Osteocyte (in vitro differentiated cells): ENCODE measurements at regions not wholly inside any gene's neighbourhood (a gene's known extent, or its start where the extent isn't known, plus 50 kb on each side); places are given as distances from the start of the nearest gene placed in this dataset.

Experiments
- DNase-seq: peaks from one replicate; pipeline ENCODE4 v3.0.0; 2021; ENCODE audit warnings: mixed read lengths; ENCODE audit not compliant: unreplicated experiment; ENCODE audit errors: extremely low spot score
- H3K27ac Mint-ChIP-seq: one replicate; pipeline ENCODE4 v1.8.0; 2021; ENCODE audit warnings: mild to moderate bottlenecking, mixed read lengths; ENCODE audit not compliant: unreplicated experiment
- H3K27me3 Mint-ChIP-seq: one replicate; pipeline ENCODE4 v1.8.0; 2021; ENCODE audit warnings: mixed read lengths; ENCODE audit not compliant: unreplicated experiment
- H3K36me3 Mint-ChIP-seq: one replicate; pipeline ENCODE4 v1.8.0; 2021; ENCODE audit warnings: mixed read lengths; ENCODE audit not compliant: unreplicated experiment
- H3K4me1 Mint-ChIP-seq: one replicate; pipeline ENCODE4 v1.8.0; 2021; ENCODE audit warnings: mixed read lengths; ENCODE audit not compliant: unreplicated experiment
- H3K4me3 Mint-ChIP-seq: one replicate; pipeline ENCODE4 v1.8.0; 2021; ENCODE audit warnings: mild to moderate bottlenecking, moderate library complexity, mixed read lengths; ENCODE audit not compliant: unreplicated experiment
- H3K9me3 Mint-ChIP-seq: one replicate; pipeline ENCODE4 v1.8.0; 2021; ENCODE audit warnings: mixed read lengths; ENCODE audit not compliant: unreplicated experiment
- TF ChIP-seq, protein P1 (sequence below): fragments of 200-600 bp; sonication (generic); IDR thresholded peaks from 2 replicates; pipeline ENCODE4 v1.5.0; 2021; ENCODE audit warnings: antibody characterized with exemption, mild to moderate bottlenecking, moderate library complexity

DNA sequence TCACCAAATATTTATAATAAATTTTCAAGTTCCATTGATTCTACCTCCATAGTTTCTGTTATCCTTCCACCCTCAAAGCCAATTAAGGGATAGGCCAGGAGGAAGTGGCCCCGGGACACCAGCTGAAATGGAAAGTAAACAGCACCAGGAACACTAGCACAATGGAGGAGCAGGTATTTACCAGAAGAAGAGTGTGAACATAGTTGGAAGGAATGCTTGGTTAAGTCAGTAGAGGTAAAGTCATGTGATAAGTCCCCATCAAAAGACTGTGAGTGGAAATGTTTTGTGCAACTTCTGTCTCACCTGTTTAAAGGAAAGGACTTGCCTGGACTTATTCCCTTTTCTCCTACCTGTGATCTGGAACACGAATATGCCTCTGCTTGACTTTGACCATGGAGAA lies 146.7 kb upstream of the RAI14 start:
- Mint-ChIP-seq H3K27ac (no peak overlapping the region), H3K4me1 (peaks cover 35% of the 10 kb centered on the region), H3K27me3 (no peaks in the 10 kb centered on the region), H3K4me3 (no peak overlapping the region), H3K36me3 (no peaks in the 10 kb centered on the region), H3K9me3 (no peaks in the 10 kb centered on the region)
- no peak for DNase-seq
- TF ChIP-seq, protein P1, sequence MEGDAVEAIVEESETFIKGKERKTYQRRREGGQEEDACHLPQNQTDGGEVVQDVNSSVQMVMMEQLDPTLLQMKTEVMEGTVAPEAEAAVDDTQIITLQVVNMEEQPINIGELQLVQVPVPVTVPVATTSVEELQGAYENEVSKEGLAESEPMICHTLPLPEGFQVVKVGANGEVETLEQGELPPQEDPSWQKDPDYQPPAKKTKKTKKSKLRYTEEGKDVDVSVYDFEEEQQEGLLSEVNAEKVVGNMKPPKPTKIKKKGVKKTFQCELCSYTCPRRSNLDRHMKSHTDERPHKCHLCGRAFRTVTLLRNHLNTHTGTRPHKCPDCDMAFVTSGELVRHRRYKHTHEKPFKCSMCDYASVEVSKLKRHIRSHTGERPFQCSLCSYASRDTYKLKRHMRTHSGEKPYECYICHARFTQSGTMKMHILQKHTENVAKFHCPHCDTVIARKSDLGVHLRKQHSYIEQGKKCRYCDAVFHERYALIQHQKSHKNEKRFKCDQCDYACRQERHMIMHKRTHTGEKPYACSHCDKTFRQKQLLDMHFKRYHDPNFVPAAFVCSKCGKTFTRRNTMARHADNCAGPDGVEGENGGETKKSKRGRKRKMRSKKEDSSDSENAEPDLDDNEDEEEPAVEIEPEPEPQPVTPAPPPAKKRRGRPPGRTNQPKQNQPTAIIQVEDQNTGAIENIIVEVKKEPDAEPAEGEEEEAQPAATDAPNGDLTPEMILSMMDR = no peak

DNA sequence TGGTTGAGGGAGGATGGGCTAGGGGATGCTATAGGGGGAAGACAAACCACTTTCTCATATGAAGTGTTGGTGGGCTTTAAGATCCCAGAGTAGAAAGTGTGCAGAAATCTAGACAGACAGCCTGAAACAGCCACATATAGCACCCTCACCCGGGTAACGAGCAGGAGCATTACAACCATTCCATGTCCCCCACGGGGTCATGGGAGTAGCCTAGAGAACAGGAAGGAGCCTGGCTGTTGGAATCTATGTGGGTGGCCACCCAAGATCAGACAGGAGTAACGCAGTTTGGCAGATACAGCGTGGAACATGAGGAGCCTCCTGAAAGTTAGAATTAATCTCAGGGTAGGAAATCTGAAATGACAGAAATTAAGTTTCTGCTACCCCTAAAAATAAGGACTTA lies 146.1 kb upstream of the RAI14 start:
- TF ChIP-seq, protein P1 = no peak
- no peaks in the 10 kb centered on the region for H3K9me3 Mint-ChIP-seq
- H3K27me3 Mint-ChIP-seq = no peaks in the 10 kb centered on the region
- peaks cover 32% of the 10 kb centered on the region for H3K4me1 Mint-ChIP-seq
- no peak overlapping the region for H3K27ac Mint-ChIP-seq
- H3K36me3 Mint-ChIP-seq = no peaks in the 10 kb centered on the region
- H3K4me3 Mint-ChIP-seq = no peak overlapping the region
- DNase-seq = no peak

DNA sequence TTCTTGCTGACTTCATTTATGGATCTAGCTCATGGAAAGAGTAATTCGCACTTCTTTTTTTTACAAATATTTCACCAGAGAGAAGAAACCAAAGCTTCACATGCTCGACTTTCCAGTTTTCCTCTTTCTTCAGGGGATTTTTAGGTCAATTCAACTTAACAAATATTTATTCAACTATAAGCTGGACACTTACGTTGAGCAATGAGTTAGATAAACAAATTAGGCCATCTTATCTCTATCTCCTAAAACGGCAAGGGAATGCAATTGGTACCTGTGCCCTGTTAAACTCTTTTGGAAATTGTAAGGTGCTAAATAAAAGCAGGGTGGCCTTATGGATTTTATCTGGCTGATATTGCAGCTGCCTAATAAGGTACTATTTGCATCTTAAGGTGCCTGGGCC lies 145.1 kb upstream of the RAI14 start:
- no peak overlapping the region for H3K4me3 Mint-ChIP-seq
- no peak for DNase-seq
- TF ChIP-seq, protein P1 = no peak
- H3K4me1 Mint-ChIP-seq = peaks cover 32% of the 10 kb centered on the region
- no peaks in the 10 kb centered on the region for H3K9me3 Mint-ChIP-seq
- no peaks in the 10 kb centered on the region for H3K36me3 Mint-ChIP-seq
- no peak overlapping the region for H3K27ac Mint-ChIP-seq
- no peaks in the 10 kb centered on the region for H3K27me3 Mint-ChIP-seq

DNA sequence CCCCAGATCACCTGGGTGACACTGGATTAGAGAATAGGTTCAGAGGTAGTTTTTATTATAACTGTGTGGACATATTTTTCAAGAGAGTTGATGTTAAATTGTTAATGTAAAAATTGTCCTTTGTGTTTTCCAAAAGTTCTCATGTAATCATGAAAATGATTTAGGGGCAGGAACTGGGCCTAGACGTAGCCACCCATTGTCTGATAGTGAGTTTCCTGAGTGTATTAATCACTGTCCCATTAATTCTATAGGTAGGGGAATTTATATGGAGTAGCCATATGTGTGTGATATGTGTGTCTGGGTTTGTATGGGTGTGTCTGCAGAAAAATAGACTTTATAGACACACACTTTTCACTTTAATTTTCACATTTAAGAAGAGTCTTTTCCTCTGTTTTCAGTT lies 144.6 kb upstream of the RAI14 start:
- Mint-ChIP-seq H3K4me3 (no peak overlapping the region), H3K4me1 (peaks cover 32% of the 10 kb centered on the region), H3K27ac (peak overlapping the region; percentile 13), H3K9me3 (no peaks in the 10 kb centered on the region), H3K27me3 (no peaks in the 10 kb centered on the region), H3K36me3 (no peaks in the 10 kb centered on the region)
- TF ChIP-seq, protein P1 = no peak
- no peak for DNase-seq

DNA sequence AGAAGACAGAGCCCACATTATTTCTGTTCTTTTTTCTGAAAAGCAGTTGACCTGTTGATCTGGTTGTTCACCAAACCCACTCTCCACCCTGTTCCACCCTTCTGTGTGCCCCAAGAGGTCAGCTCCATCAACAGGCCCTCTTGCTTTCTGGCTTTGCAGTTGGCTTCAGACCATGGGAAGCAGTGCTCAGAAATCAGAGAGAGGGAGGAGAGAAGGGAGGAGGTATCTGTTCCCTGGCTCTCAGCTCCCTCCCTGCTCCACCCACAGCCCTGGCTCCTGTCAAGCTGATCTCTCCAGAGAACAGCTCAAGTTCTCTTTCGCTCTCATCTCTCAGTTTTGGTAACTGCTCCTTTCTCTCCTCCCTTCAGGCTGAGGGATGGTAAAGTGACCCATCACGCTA lies 144.2 kb upstream of the RAI14 start:
- DNase-seq = no peak
- Mint-ChIP-seq H3K4me3 (no peak overlapping the region), H3K4me1 (peaks cover 32% of the 10 kb centered on the region), H3K36me3 (no peaks in the 10 kb centered on the region), H3K27me3 (no peaks in the 10 kb centered on the region), H3K27ac (peak overlapping the region; percentile 13), H3K9me3 (no peaks in the 10 kb centered on the region)
- TF ChIP-seq, protein P1 = no peak
